ENCODE measurements at regions not wholly inside any gene's neighbourhood (a gene's known extent, or its start where the extent isn't known, plus 50 kb on each side); places are given as distances from the start of the nearest gene placed in this dataset.

DNA sequence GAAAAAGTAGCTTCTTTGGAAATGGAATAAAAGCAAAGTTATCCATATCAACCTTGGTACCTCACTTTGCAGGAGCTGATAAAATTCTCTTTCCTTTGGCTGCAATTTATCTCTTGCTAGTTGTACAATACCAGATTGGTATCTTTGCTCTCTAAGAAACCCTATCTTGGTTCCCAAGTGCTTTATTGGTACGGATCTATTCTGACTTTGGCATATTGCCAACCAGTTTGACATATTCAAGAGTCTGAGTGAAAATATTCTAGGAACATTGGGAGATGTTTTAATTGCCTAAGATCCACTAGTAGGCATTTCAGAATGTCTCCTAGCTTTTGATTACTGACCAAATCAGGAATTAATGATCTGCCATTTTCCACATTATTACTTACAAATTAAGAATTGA, 167.2 kb upstream of the ATP2B1 start:
- TF ChIP-seq POLR2A (IDR thresholded peaks at IDR 0.05; ENCODE audit: low read depth, low read length) (no peak), POLR2AphosphoS5 (IDR thresholded peaks at IDR 0.05; ENCODE audit: low read depth, low read length) (no peak)
